ENCODE measurements at regions not wholly inside any gene's neighbourhood (a gene's known extent, or its start where the extent isn't known, plus 50 kb on each side); places are given as distances from the start of the nearest gene placed in this dataset.

- ChIA-PET CTCF (interaction anchor here (0.8 kb wide), 1 partner anchor 9 kb away, joined by 3 read pairs; no protein-coding TSS in a partner anchor), POLR2A (interaction anchor here (0.7 kb wide), 1 partner anchor 213 kb away, joined by 3 read pairs; no protein-coding TSS in a partner anchor)
- DNase-seq (ENCODE audit: extremely low spot score): no peak
- TF ChIP-seq CTCF (IDR thresholded peaks at IDR 0.05; ENCODE audit: control extremely low read depth, extremely low read depth, low read depth, missing control alignments): no peak
Observed at GRCh38 chr10:8137726-8138125, 83.2 kb downstream of the GATA3 start.

- TF ChIP-seq CTCF (IDR thresholded peaks at IDR 0.05; ENCODE audit: control extremely low read depth, extremely low read depth, low read depth, missing control alignments): no peak
- no peak for DNase-seq (ENCODE audit: extremely low spot score)
- ChIA-PET CTCF (interaction anchor here (3.0 kb wide), 1 partner anchor 11 kb away, joined by 11 read pairs; no protein-coding TSS in a partner anchor), POLR2A (no interaction called here)
Observed at GRCh38 chr10:8138471-8138870, 84.0 kb downstream of the GATA3 start.

- no peak for TF ChIP-seq CTCF (IDR thresholded peaks at IDR 0.05; ENCODE audit: control extremely low read depth, extremely low read depth, low read depth, missing control alignments)
- ChIA-PET CTCF (no interaction called here), POLR2A (no interaction called here)
- DNase-seq (ENCODE audit: extremely low spot score): no peak
Observed at GRCh38 chr10:8144496-8144895, 90.0 kb downstream of the GATA3 start.

- ChIA-PET POLR2A (no interaction called here), CTCF (interaction anchor here (1.3 to 1.8 kb wide), 3 partner anchors 9 to 13 kb away, joined by 3 read pairs; no protein-coding TSS in a partner anchor)
- DNase-seq (ENCODE audit: extremely low spot score): no peak
- TF ChIP-seq CTCF (IDR thresholded peaks at IDR 0.05; ENCODE audit: control extremely low read depth, extremely low read depth, low read depth, missing control alignments): no peak
Observed at GRCh38 chr10:8146650-8147049, 92.2 kb downstream of the GATA3 start.

- CTCF ChIA-PET: interaction anchor here (2.3 to 2.6 kb wide), 2 partner anchors 9 to 10 kb away, joined by 11 to 13 read pairs; no protein-coding TSS in a partner anchor
- DNase-seq (ENCODE audit: extremely low spot score): no peak
- POLR2A ChIA-PET: no interaction called here
- no peak for TF ChIP-seq CTCF (IDR thresholded peaks at IDR 0.05; ENCODE audit: control extremely low read depth, extremely low read depth, low read depth, missing control alignments)
Observed at GRCh38 chr10:8149991-8150390, 95.5 kb downstream of the GATA3 start.

- ChIA-PET POLR2A (no interaction called here), CTCF (interaction anchor here (2.3 to 2.6 kb wide), 2 partner anchors 9 to 11 kb away, joined by 11 to 13 read pairs; no protein-coding TSS in a partner anchor)
- no peak for TF ChIP-seq CTCF (IDR thresholded peaks at IDR 0.05; ENCODE audit: control extremely low read depth, extremely low read depth, low read depth, missing control alignments)
- DNase-seq (ENCODE audit: extremely low spot score): no peak
Observed at GRCh38 chr10:8150401-8150905, 96.0 kb downstream of the GATA3 start.
